T-helper 1 cell (primary cell): ENCODE measurements at regions not wholly inside any gene's neighbourhood (a gene's known extent, or its start where the extent isn't known, plus 50 kb on each side); places are given as distances from the start of the nearest gene placed in this dataset.
"Not testable (repeated sequence)": the region's sequence is repeated elsewhere in the genome, so short reads cannot be mapped to it uniquely, and the experiment has no call there.

Experiments used
- DNase-seq, 5 donors: peaks; one replicate each; pipeline ENCODE4 v3.0.0-alpha.2; 2012 to 2020

- DNase-seq = no peak
These were observed 420.4 kb downstream of the DSC3 start for GRCh38 chr18:30622104-30622503.

GRCh38 chr18:30618567-30618966, 424.0 kb downstream of the DSC3 start:
- DNase-seq = no peak

GRCh38 chr18:30616414-30616813, 426.1 kb downstream of the DSC3 start:
- no peak for DNase-seq

GRCh38 chr18:30613467-30613801, 429.1 kb downstream of the DSC3 start:
- no peak for DNase-seq

GRCh38 chr18:30601541-30601940, 441.0 kb downstream of the DSC3 start:
- DNase-seq = no peak

GRCh38 chr18:30597202-30597601, 445.3 kb downstream of the DSC3 start:
- no peak for DNase-seq

GRCh38 chr18:30596635-30597034, 445.9 kb downstream of the DSC3 start:
- no peak for DNase-seq

- DNase-seq = no peak
These were observed 446.6 kb downstream of the DSC3 start for GRCh38 chr18:30595942-30596341.

- DNase-seq = not testable (repeated sequence)
These were observed 447.6 kb downstream of the DSC3 start for GRCh38 chr18:30594911-30595310.

GRCh38 chr18:30591462-30591861, 451.1 kb downstream of the DSC3 start:
- DNase-seq = no peak

GRCh38 chr18:30588673-30589164, 453.8 kb downstream of the DSC3 start:
- no peak for DNase-seq

- no peak for DNase-seq
These were observed 458.8 kb downstream of the DSC3 start for GRCh38 chr18:30583768-30584167.

GRCh38 chr18:30582078-30582477, 460.5 kb downstream of the DSC3 start:
- DNase-seq = no peak

- DNase-seq = no peak
These were observed 463.8 kb downstream of the DSC3 start for GRCh38 chr18:30578707-30579106.

GRCh38 chr18:30572214-30572613, 470.3 kb downstream of the DSC3 start:
- DNase-seq = no peak

- DNase-seq = no peak
These were observed 474.2 kb downstream of the DSC3 start for GRCh38 chr18:30568333-30568732.

- no peak for DNase-seq
These were observed 475.7 kb downstream of the DSC3 start for GRCh38 chr18:30566877-30567276.

GRCh38 chr18:30562231-30562630, 480.3 kb downstream of the DSC3 start:
- no peak for DNase-seq

GRCh38 chr18:30556112-30556511, 486.4 kb downstream of the DSC3 start:
- no peak for DNase-seq

- no peak for DNase-seq
These were observed 497.1 kb downstream of the DSC3 start for GRCh38 chr18:30545393-30545792.

GRCh38 chr18:30544141-30544540, 498.4 kb downstream of the DSC3 start:
- no peak for DNase-seq

GRCh38 chr18:30533716-30534115, 508.8 kb downstream of the DSC3 start:
- DNase-seq = no peak

- DNase-seq = no peak
These were observed 514.6 kb downstream of the DSC3 start for GRCh38 chr18:30527917-30528316.

- no peak for DNase-seq
These were observed 515.3 kb downstream of the DSC3 start for GRCh38 chr18:30527226-30527625.

- DNase-seq = no peak
These were observed 520.1 kb downstream of the DSC3 start for GRCh38 chr18:30522288-30522929.
